ENCODE measurements at regions not wholly inside any gene's neighbourhood (a gene's known extent, or its start where the extent isn't known, plus 50 kb on each side); places are given as distances from the start of the nearest gene placed in this dataset.

GRCh38 chr2:44859337-44859736, 82.2 kb upstream of the SIX3 start:
- Histone ChIP-seq H3K27me3 (replicated peaks; ENCODE audit: insufficient read depth) (no peaks in the 10 kb centered on the region), H3K9me3 (no peaks in the 10 kb centered on the region), H3K27ac (no peak overlapping the region), H3K4me3 (no peak overlapping the region), H3K4me1 (replicated peaks) (no peaks in the 10 kb centered on the region), H3K36me3 (no peaks in the 10 kb centered on the region)
- 56% methylated on average over 3 of the region's 3 CpGs for WGBS
- TF ChIP-seq POLR2A (IDR thresholded peaks at IDR 0.05) (no peak), POLR2AphosphoS5 (IDR thresholded peaks at IDR 0.05) (no peak), CTCF (IDR thresholded peaks at IDR 0.05) (no peak)
- no peak for DNase-seq (ENCODE audit: low spot score)
- intact Hi-C loops (cut with DNase I) = no loop called here

DNA sequence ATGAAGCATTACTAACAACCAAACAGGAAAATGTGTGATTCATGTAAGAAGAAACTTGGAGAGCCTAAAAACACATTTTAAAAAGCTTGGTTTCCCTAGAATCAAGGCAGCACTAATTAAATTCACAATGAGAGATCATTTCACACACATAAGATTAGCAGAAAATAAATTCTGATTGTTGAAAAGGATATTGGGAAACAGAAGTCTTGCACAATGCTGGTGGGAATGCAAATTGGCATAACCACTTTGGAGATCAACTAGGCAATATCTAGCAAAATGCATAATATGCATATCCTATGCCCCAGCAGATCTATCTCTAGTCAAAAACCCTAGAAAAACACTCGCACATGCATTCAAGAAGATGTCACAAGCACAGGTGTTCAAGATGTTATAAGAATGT, 75.3 kb upstream of the SIX3 start:
- Histone ChIP-seq H3K27ac (no peak overlapping the region), H3K4me3 (no peak overlapping the region), H3K27me3 (replicated peaks; ENCODE audit: insufficient read depth) (no peaks in the 10 kb centered on the region), H3K4me1 (replicated peaks) (no peaks in the 10 kb centered on the region), H3K36me3 (no peaks in the 10 kb centered on the region), H3K9me3 (no peaks in the 10 kb centered on the region)
- 78% methylated on average over 1 of the region's 1 CpG for WGBS
- intact Hi-C loops (cut with DNase I) = no loop called here
- TF ChIP-seq POLR2A (IDR thresholded peaks at IDR 0.05) (no peak), CTCF (IDR thresholded peaks at IDR 0.05) (no peak), POLR2AphosphoS5 (IDR thresholded peaks at IDR 0.05) (no peak)
- DNase-seq (ENCODE audit: low spot score) = no peak

DNA sequence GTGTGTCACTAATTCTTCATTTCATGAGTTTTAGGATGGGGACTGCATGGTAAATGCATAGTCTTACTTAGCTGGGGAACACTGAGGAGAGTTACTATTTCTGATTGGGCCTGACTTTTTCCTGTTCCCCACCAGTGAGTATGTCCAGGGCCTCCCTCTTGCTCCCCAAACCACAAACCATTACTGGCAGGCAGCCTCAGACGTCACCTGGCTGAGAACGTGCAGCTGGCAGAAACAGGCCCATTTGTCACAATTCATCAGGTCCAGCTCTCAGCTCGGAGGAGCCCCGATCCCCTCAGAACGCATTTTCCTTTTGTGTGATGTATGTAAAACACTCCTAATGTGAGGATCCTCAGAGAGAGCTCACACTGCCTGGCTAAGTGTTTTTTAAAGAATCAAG, 71.7 kb upstream of the SIX3 start:
- H3K4me1 ChIP-seq (replicated peaks) = no peaks in the 10 kb centered on the region
- H3K36me3 ChIP-seq = no peaks in the 10 kb centered on the region
- H3K4me3 ChIP-seq = no peak overlapping the region
- H3K27ac ChIP-seq = no peak overlapping the region
- 36% methylated on average over 5 of the region's 5 CpGs for WGBS
- intact Hi-C loops (cut with DNase I) = no loop called here
- DNase-seq (ENCODE audit: low spot score) = no peak
- H3K9me3 ChIP-seq = no peaks in the 10 kb centered on the region
- TF ChIP-seq CTCF (IDR thresholded peaks at IDR 0.05) (no peak), POLR2AphosphoS5 (IDR thresholded peaks at IDR 0.05) (no peak), POLR2A (IDR thresholded peaks at IDR 0.05) (no peak)
- H3K27me3 ChIP-seq (replicated peaks; ENCODE audit: insufficient read depth) = no peaks in the 10 kb centered on the region

GRCh38 chr2:44877417-44877816, 64.1 kb upstream of the SIX3 start:
- intact Hi-C loops (cut with DNase I) = no loop called here
- 82% methylated on average over 7 of the region's 7 CpGs for WGBS
- H3K27me3 ChIP-seq (replicated peaks; ENCODE audit: insufficient read depth) = no peaks in the 10 kb centered on the region
- H3K27ac ChIP-seq = no peak overlapping the region
- TF ChIP-seq POLR2AphosphoS5 (IDR thresholded peaks at IDR 0.05) (no peak), POLR2A (IDR thresholded peaks at IDR 0.05) (no peak), CTCF (IDR thresholded peaks at IDR 0.05) (no peak)
- DNase-seq (ENCODE audit: low spot score) = no peak
- no peaks in the 10 kb centered on the region for H3K9me3 ChIP-seq
- no peaks in the 10 kb centered on the region for H3K36me3 ChIP-seq
- H3K4me1 ChIP-seq (replicated peaks) = no peaks in the 10 kb centered on the region
- no peak overlapping the region for H3K4me3 ChIP-seq

GRCh38 chr2:44879269-44880124, 62.0 kb upstream of the SIX3 start:
- Histone ChIP-seq H3K9me3 (no peaks in the 10 kb centered on the region), H3K36me3 (no peaks in the 10 kb centered on the region), H3K27ac (no peak overlapping the region), H3K4me1 (replicated peaks) (no peaks in the 10 kb centered on the region), H3K27me3 (replicated peaks; ENCODE audit: insufficient read depth) (no peaks in the 10 kb centered on the region), H3K4me3 (no peak overlapping the region)
- DNase-seq (ENCODE audit: low spot score) = no peak
- 73% methylated on average over 18 of the region's 18 CpGs for WGBS
- TF ChIP-seq POLR2AphosphoS5 (IDR thresholded peaks at IDR 0.05) = no peak
- TF ChIP-seq CTCF (IDR thresholded peaks at IDR 0.05) = no peak
- TF ChIP-seq POLR2A (IDR thresholded peaks at IDR 0.05) = no peak
- intact Hi-C loops (cut with DNase I) = no loop called here
